Smooth muscle cell (in vitro differentiated cells): ENCODE measurements at regions not wholly inside any gene's neighbourhood (a gene's known extent, or its start where the extent isn't known, plus 50 kb on each side); places are given as distances from the start of the nearest gene placed in this dataset.

Experiments
- DNase-seq: peaks from one replicate; lab custom pipeline; 2025; ENCODE audit not compliant: unreplicated experiment; lab: John Stamatoyannopoulos, UW
- H2AFZ ChIP-seq: fragments of 200-600 bp; sonication (generic); 2 replicates; pipeline ENCODE4 v1.6.0; 2016; ENCODE audit warnings: antibody characterized with exemption, low read depth, mild to moderate bottlenecking
- H3F3A ChIP-seq: fragments of 200-600 bp; sonication (generic); 2 replicates; pipeline ENCODE4 v1.6.0; 2017; ENCODE audit warnings: antibody characterized with exemption, low read depth
- H3K27ac ChIP-seq: fragments of 200-600 bp; sonication (generic); 2 replicates; pipeline ENCODE4 v1.5.1; 2016; ENCODE audit warnings: low read depth, mild to moderate bottlenecking
- H3K27me3 ChIP-seq: fragments of 200-600 bp; sonication (generic); 2 replicates; pipeline ENCODE4 v1.6.1; 2016; ENCODE audit warnings: low read depth, mild to moderate bottlenecking
- H3K36me3 ChIP-seq: fragments of 200-600 bp; sonication (generic); 2 replicates; pipeline ENCODE4 v1.5.1; 2016; ENCODE audit warnings: low read depth
- H3K4me1 ChIP-seq: fragments of 200-600 bp; sonication (generic); 2 replicates; pipeline ENCODE4 v1.5.1; 2016; ENCODE audit warnings: low read depth
- H3K4me2 ChIP-seq: fragments of 200-600 bp; sonication (generic); 2 replicates; pipeline ENCODE4 v1.6.0; 2016; ENCODE audit warnings: mild to moderate bottlenecking
- H3K4me3 ChIP-seq: fragments of 200-600 bp; sonication (generic); 2 replicates; pipeline ENCODE4 v1.5.1; 2016; ENCODE audit warnings: mild to moderate bottlenecking
- H3K79me2 ChIP-seq: fragments of 200-600 bp; sonication (generic); 2 replicates; pipeline ENCODE4 v1.6.0; 2016; ENCODE audit warnings: low read depth, mild to moderate bottlenecking
- H3K9ac ChIP-seq: fragments of 200-600 bp; sonication (generic); 2 replicates; pipeline ENCODE4 v1.6.0; 2016; ENCODE audit warnings: low read depth
- H3K9me3 ChIP-seq: fragments of 200-600 bp; sonication (generic); replicated peaks from 2 replicates; pipeline ENCODE4 v1.5.1; 2016; ENCODE audit warnings: low read depth
- H4K20me1 ChIP-seq: fragments of 200-600 bp; sonication (generic); 2 replicates; pipeline ENCODE4 v1.6.0; 2016; ENCODE audit warnings: low read depth
- WGBS: methylation state at CpG from one replicate; pipeline ENCODE4 v1.1.7; 2016; ENCODE audit warnings: low lambda C conversion rate; 5-methylcytosine and 5-hydroxymethylcytosine counted together
- TF ChIP-seq, protein P1 (sequence below): fragments of 200-600 bp; sonication (generic); IDR thresholded peaks from 2 replicates; pipeline ENCODE4 v1.5.1; 2017; ENCODE audit warnings: borderline replicate concordance, mild to moderate bottlenecking, antibody characterized with exemption; ENCODE audit not compliant: insufficient read depth, poor library complexity, severe bottlenecking

DNA sequence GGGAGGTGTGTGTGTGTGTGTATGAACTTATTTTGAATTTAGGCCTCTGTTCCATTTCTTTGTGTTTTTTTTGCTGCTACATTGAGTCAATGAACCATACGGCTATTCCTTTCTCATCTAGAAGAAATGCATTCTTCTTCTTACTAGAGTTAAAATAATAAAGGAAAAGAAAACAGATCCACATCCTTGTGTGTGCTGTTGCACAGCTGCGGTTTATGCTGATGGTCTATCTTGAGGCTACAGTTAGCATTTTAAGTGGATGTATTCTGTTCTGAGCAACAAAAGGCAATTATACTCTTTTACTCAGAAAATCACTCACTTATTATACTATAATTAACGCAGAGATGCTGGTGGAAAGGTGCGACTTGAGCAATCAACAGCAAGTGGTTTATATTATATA, 615.0 kb upstream of the MBL2 start:
- Histone ChIP-seq H3K4me1 (no peaks in the 10 kb centered on the region), H3F3A (no peaks in the 10 kb centered on the region), H3K9ac (no peak overlapping the region), H3K36me3 (no peaks in the 10 kb centered on the region), H3K27ac (no peak overlapping the region), H3K4me2 (no peak overlapping the region), H2AFZ (peak overlapping the region; percentile 8), H4K20me1 (no peaks in the 10 kb centered on the region), H3K79me2 (no peaks in the 10 kb centered on the region), H3K4me3 (no peak overlapping the region), H3K9me3 (no peaks in the 10 kb centered on the region), H3K27me3 (no peaks in the 10 kb centered on the region)
- no peak for DNase-seq
- TF ChIP-seq, protein P1, sequence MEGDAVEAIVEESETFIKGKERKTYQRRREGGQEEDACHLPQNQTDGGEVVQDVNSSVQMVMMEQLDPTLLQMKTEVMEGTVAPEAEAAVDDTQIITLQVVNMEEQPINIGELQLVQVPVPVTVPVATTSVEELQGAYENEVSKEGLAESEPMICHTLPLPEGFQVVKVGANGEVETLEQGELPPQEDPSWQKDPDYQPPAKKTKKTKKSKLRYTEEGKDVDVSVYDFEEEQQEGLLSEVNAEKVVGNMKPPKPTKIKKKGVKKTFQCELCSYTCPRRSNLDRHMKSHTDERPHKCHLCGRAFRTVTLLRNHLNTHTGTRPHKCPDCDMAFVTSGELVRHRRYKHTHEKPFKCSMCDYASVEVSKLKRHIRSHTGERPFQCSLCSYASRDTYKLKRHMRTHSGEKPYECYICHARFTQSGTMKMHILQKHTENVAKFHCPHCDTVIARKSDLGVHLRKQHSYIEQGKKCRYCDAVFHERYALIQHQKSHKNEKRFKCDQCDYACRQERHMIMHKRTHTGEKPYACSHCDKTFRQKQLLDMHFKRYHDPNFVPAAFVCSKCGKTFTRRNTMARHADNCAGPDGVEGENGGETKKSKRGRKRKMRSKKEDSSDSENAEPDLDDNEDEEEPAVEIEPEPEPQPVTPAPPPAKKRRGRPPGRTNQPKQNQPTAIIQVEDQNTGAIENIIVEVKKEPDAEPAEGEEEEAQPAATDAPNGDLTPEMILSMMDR = no peak
- WGBS = 88% methylated on average over 4 of the region's 4 CpGs

DNA sequence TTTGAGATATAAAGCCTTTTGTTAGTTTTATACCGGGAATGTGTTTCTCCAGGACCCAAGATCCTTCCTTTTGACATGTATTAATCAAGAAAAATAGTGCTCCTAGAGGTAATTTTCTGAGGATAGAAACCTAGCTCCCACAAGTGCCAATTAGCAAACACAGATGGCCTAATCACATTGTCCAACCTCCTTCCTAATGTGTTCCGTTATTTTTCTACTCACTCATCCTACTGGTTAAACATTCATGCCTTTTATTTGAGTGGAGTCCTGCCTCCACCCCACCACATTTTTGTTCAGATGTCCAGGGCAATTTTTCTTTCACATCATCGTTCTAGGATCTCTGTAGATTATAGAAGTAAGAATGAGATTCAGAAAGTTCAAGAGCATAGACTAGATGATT, 610.0 kb upstream of the MBL2 start:
- no peak overlapping the region for H3K4me2 ChIP-seq
- no peaks in the 10 kb centered on the region for H3K79me2 ChIP-seq
- TF ChIP-seq, protein P1 = no peak
- no peaks in the 10 kb centered on the region for H4K20me1 ChIP-seq
- H3F3A ChIP-seq = no peaks in the 10 kb centered on the region
- no peaks in the 10 kb centered on the region for H3K27me3 ChIP-seq
- H3K4me3 ChIP-seq = no peak overlapping the region
- H3K9ac ChIP-seq = no peak overlapping the region
- no peaks in the 10 kb centered on the region for H3K9me3 ChIP-seq
- H2AFZ ChIP-seq = no peak overlapping the region
- WGBS = 89% methylated on average over 3 of the region's 3 CpGs
- DNase-seq = no peak
- no peak overlapping the region for H3K27ac ChIP-seq
- no peaks in the 10 kb centered on the region for H3K4me1 ChIP-seq
- no peaks in the 10 kb centered on the region for H3K36me3 ChIP-seq

DNA sequence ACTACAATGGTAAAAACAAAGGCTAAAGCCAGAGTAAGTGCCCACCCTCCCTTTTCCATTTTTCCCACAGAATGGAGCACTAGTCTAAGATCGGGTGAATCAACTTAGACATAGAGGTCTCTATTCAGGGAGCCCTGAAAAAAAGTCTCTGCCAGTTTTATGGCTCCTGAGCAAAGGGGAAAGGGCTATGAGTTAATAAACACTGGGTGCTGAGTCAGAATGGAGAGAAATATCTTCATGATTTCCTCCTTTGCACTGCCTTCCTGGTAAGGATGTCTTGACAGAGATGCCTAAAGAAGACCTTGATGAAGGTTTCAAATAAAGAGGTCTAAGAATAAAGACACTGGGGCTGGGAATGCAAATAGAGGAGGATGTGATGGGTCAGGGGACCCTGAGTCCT, 607.4 kb upstream of the MBL2 start:
- no peak for DNase-seq
- WGBS = 80% methylated on average over 1 of the region's 1 CpG
- no peak overlapping the region for H2AFZ ChIP-seq

DNA sequence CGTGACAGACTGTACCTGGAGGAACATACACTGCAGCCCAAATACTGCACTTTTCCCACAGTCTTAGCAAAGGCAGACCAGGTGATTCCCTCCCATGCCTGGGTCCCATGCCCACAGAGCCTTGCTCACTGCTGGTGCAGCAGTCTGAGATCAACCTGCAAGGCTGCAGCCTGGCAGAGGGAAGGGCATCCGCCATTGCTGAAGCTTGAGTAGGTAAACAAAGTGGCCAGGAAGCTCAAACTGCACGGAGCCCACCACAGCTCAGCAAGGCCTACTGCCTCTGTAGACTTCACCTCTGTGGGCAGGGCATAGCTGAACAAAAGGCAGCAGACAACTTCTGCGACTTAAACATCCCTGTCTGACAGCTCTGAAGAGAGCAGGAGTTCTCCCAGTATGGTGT, 597.8 kb upstream of the MBL2 start:
- Histone ChIP-seq H3K4me2 (no peak overlapping the region), H3F3A (no peaks in the 10 kb centered on the region), H3K27ac (no peak overlapping the region), H3K79me2 (no peaks in the 10 kb centered on the region), H3K9ac (no peak overlapping the region), H3K4me1 (no peaks in the 10 kb centered on the region), H3K36me3 (no peaks in the 10 kb centered on the region), H3K27me3 (no peaks in the 10 kb centered on the region), H3K9me3 (no peaks in the 10 kb centered on the region), H3K4me3 (no peak overlapping the region), H2AFZ (no peak overlapping the region), H4K20me1 (no peaks in the 10 kb centered on the region)
- 95% methylated on average over 4 of the region's 4 CpGs for WGBS
- DNase-seq = no peak
- TF ChIP-seq, protein P1 = no peak

More for the DNA sequence above, 607.4 kb upstream of the MBL2 start:
- Histone ChIP-seq H3K9me3 (no peaks in the 10 kb centered on the region), H3K4me1 (no peaks in the 10 kb centered on the region), H3K9ac (no peak overlapping the region), H3K27me3 (no peaks in the 10 kb centered on the region), H4K20me1 (no peaks in the 10 kb centered on the region), H3K4me2 (no peak overlapping the region), H3K27ac (no peak overlapping the region), H3K79me2 (no peaks in the 10 kb centered on the region), H3K4me3 (no peak overlapping the region), H3K36me3 (no peaks in the 10 kb centered on the region), H3F3A (no peaks in the 10 kb centered on the region)
- TF ChIP-seq, protein P1 = no peak
